Effector memory CD4-positive, alpha-beta T cell (primary cell): ENCODE measurements at regions not wholly inside any gene's neighbourhood (a gene's known extent, or its start where the extent isn't known, plus 50 kb on each side); places are given as distances from the start of the nearest gene placed in this dataset.

Experiments used
- DNase-seq, 3 donors: peaks; one replicate each; pipeline ENCODE4 v3.0.0-alpha.2; 2020
- H3K27ac ChIP-seq: 2 replicates; pipeline ENCODE4 v1.7.0; 2013; ENCODE audit warnings: mild to moderate bottlenecking, low read length, moderate library complexity; ENCODE audit not compliant: insufficient read depth, poor library complexity, severe bottlenecking
- H3K27me3 ChIP-seq: replicated peaks from 2 replicates; pipeline ENCODE4 v1.7.0; 2013; ENCODE audit warnings: mild to moderate bottlenecking, low read length; ENCODE audit not compliant: insufficient read depth, control insufficient read depth, poor library complexity, severe bottlenecking
- H3K36me3 ChIP-seq: 2 replicates; pipeline ENCODE4 v1.7.0; 2013; ENCODE audit warnings: mild to moderate bottlenecking, low read length, moderate library complexity; ENCODE audit not compliant: control insufficient read depth, insufficient read depth
- H3K4me1 ChIP-seq: 2 replicates; pipeline ENCODE4 v1.7.0; 2013; ENCODE audit warnings: low read length, mild to moderate bottlenecking; ENCODE audit not compliant: control insufficient read depth, insufficient read depth, poor library complexity, severe bottlenecking
- H3K4me3 ChIP-seq: 2 replicates; pipeline ENCODE4 v1.7.0; 2013; ENCODE audit warnings: low read length, low read depth, mild to moderate bottlenecking; ENCODE audit not compliant: insufficient read depth, poor library complexity, severe bottlenecking
- H3K9me3 ChIP-seq: 2 replicates; pipeline ENCODE4 v1.7.0; 2013; ENCODE audit warnings: mild to moderate bottlenecking, low read length, moderate library complexity; ENCODE audit not compliant: control insufficient read depth

DNA sequence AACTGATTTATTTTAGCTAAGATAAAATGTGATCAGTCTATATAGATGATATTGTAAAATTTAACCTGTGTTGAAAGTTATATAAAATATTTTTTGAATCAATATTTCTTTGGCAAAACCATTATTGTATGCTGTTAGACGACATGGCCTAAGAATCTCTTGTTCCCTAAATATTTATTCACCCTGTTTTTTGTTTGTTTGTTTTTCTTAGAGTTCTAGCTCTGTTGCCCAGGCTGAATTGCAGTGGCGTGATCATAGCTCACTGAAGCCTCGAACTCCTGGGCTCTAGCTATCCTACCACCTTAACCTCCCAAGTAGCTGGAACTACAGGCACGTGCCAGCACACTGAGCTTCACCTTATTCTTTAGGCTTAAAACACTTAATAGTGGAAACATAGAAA is 410.7 kb downstream of the ARL4A start:
- Histone ChIP-seq H3K27me3 (no peaks in the 10 kb centered on the region), H3K36me3 (no peaks in the 10 kb centered on the region), H3K9me3 (no peaks in the 10 kb centered on the region), H3K4me1 (no peaks in the 10 kb centered on the region), H3K27ac (no peak overlapping the region), H3K4me3 (no peak overlapping the region)
- DNase-seq, result no peak

DNA sequence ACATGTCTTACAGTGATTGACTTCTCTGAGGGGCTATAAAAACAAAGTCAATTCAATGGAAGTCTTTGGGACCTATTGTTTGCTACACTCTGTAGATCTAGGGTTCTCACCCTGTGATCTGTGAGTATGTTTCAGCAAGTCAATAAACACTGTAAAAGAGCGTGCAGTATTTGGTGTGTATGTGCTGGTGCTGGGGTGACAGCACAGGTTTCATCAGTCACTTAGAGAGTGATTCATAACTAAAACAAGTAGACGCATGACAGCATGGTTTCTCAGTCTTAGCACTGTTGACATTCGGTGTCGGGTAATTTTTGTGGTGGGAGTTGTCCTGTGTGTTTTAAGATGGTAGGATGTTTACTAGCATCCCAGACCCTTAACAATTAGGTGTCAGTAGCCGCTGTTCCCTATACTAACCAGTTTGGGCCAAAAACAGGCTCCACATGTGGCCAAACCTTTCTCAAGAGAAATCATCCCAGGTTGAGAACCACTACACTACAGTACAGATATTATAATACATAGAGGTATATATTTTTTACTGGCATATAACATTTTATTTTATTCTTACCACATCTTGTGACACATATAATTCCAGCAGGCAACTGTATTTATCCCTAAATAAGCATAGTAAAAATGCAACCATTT is 411.8 kb downstream of the ARL4A start:
- Histone ChIP-seq H3K4me1 (no peaks in the 10 kb centered on the region), H3K36me3 (no peaks in the 10 kb centered on the region), H3K27ac (no peak overlapping the region), H3K9me3 (no peaks in the 10 kb centered on the region), H3K4me3 (no peak overlapping the region), H3K27me3 (no peaks in the 10 kb centered on the region)
- DNase-seq, result no peak

DNA sequence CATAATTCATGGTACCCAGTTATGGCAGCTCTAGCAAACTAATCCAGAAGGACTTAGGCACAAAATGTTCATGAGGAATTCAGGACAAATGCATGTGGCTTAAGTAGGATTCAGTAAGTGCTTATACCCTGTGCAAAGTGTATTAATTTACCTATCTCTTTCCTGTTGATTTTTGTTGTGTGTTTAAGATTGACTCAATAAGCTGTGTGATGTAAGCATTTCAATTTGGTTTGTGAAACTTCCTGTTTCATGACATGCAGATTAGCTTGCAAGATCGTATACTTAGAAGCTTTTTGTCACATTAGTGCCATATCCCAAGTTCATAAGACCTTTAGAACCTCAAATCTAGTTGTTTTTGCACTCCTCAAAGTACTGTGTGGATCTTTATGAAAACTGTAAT is 416.7 kb downstream of the ARL4A start:
- Histone ChIP-seq H3K9me3 (no peaks in the 10 kb centered on the region), H3K27me3 (no peaks in the 10 kb centered on the region)
- DNase-seq, result no peak

DNA sequence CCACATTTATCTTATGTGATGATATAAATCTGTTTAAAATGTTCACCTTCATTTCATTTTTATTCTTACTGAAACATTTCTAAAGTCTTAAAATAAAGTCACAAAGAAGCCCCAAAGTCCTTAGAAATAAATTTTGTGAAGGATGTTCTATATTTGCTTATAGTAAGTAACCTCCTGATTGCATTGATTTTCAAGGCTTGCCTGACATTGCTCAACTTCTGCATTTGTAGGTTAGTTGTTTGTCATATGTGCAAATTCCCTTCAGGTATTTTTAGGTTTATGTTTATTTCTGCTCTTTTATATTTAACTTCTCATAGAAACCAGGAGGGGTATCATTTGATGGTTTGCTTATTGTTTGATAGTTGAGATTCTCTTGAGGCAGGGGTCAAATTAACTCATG is 417.8 kb downstream of the ARL4A start:
- no peaks in the 10 kb centered on the region for H3K36me3 ChIP-seq
- H3K27me3 ChIP-seq, result no peaks in the 10 kb centered on the region
- H3K27ac ChIP-seq, result no peak overlapping the region
- H3K9me3 ChIP-seq, result no peaks in the 10 kb centered on the region
- DNase-seq, result no peak
- no peak overlapping the region for H3K4me3 ChIP-seq
- H3K4me1 ChIP-seq, result no peaks in the 10 kb centered on the region

More for the DNA sequence above, 416.7 kb downstream of the ARL4A start:
- H3K36me3 ChIP-seq, result no peaks in the 10 kb centered on the region
- no peak overlapping the region for H3K27ac ChIP-seq
- no peaks in the 10 kb centered on the region for H3K4me1 ChIP-seq
- no peak overlapping the region for H3K4me3 ChIP-seq

DNA sequence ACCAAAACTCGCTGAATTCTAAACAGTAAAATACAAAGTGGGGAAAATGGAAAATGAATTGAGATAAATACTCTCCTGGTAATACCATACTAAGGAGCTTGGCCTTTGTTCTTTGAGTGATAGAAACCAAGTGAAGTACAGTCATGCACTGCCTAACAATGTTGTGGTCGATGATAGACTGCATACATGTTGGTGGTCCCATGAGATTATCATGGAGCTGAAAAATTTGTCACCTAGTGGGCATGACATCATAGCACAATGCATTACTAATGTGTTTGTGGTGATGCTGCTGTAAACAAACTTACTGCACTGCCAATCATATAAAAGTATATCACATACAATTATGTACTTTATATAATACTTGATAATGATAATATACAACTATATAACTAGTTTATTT is 419.1 kb downstream of the ARL4A start:
- H3K9me3 ChIP-seq, result no peaks in the 10 kb centered on the region
- H3K27me3 ChIP-seq, result no peaks in the 10 kb centered on the region
- no peak overlapping the region for H3K4me3 ChIP-seq
- DNase-seq, result no peak
- H3K27ac ChIP-seq, result no peak overlapping the region
- H3K4me1 ChIP-seq, result no peaks in the 10 kb centered on the region
- H3K36me3 ChIP-seq, result no peaks in the 10 kb centered on the region

DNA sequence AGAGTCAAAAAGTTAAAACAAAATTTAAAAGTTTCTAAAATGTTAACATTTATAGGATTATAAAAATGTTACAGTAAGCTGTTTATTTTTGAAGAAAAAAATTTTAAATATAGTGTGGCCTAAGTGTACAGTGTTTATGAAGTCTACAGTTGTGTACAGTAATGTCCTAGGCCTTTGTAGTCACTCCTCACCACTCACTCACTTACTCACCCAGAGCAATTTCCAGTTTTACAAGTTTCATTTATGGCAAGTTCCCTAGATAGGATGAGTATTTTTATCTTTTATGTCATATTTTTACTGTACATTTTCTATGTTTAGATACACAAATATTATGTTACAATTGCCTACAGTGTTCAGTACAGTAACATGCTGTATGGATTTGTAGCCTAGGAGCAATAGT is 419.9 kb downstream of the ARL4A start:
- Histone ChIP-seq H3K27ac (no peak overlapping the region), H3K4me1 (no peaks in the 10 kb centered on the region), H3K27me3 (no peaks in the 10 kb centered on the region), H3K4me3 (no peak overlapping the region), H3K9me3 (no peaks in the 10 kb centered on the region), H3K36me3 (no peaks in the 10 kb centered on the region)
- no peak for DNase-seq

DNA sequence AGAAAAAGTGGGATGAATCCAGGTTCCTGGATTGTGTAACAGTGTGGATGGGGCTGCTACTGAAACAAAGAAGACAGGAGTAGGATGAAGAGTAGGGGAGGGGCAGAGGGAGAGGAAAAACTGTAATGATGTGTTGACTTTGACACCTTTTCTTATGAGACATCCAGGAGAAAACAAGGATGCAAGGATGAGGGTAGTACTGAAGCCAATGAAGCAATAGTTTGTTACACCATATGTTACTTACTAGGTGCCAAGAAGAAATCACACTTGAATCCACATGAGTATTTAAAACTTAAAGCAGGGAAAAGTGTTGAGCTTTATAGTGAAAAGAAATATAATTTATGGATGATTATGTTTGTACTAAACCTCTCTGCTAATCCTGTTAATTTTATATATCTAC is 420.6 kb downstream of the ARL4A start:
- Histone ChIP-seq H3K27ac (no peak overlapping the region), H3K4me1 (no peaks in the 10 kb centered on the region), H3K9me3 (no peaks in the 10 kb centered on the region), H3K27me3 (no peaks in the 10 kb centered on the region), H3K36me3 (no peaks in the 10 kb centered on the region), H3K4me3 (no peak overlapping the region)
- DNase-seq, result no peak

DNA sequence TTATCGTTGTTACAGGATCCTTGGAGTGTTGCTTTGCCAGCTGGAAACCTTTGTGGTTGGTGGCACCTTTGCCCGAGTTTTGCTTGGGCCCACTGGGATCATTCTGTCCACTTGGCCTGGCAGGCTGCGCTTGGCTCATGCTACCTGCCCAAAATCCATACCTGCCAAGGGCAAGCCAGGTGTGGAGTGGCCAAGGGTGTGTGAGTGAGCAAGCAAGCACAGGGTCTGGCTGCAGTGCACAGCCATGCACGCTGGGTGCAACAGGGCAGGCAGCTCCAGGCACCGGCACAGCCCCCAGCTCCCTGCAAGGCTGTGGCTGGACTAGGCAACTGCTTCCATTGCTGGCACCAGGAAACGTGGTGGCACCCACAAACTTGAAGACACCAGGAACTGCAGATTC is 421.8 kb downstream of the ARL4A start:
- no peaks in the 10 kb centered on the region for H3K27me3 ChIP-seq
- no peaks in the 10 kb centered on the region for H3K4me1 ChIP-seq
- H3K27ac ChIP-seq, result no peak overlapping the region
- no peaks in the 10 kb centered on the region for H3K9me3 ChIP-seq
- no peak overlapping the region for H3K4me3 ChIP-seq
- no peak for DNase-seq
- H3K36me3 ChIP-seq, result no peaks in the 10 kb centered on the region

DNA sequence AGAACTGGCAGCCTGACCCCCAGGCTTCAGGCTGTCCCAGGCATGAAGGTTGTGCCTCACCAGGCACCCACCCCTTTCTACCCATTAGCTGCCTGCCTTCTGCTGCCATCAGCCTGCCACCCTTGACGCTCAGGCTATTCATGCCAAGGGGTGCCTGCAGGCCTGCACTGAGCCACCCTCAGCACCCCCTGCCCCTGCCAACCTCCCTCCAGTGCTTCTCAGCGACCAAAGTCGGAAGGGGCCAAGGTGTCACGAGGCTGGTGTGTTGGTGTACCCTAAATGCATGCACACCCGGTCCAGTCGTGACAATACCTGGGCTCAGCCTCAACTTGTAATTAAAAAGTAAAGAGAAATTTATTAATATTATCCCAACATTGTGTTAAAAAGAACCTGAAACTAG is 422.7 kb downstream of the ARL4A start:
- no peak overlapping the region for H3K27ac ChIP-seq
- no peaks in the 10 kb centered on the region for H3K9me3 ChIP-seq
- H3K4me1 ChIP-seq, result no peaks in the 10 kb centered on the region
- H3K36me3 ChIP-seq, result no peaks in the 10 kb centered on the region
- DNase-seq, result no peak
- H3K27me3 ChIP-seq, result no peaks in the 10 kb centered on the region
- H3K4me3 ChIP-seq, result no peak overlapping the region

DNA sequence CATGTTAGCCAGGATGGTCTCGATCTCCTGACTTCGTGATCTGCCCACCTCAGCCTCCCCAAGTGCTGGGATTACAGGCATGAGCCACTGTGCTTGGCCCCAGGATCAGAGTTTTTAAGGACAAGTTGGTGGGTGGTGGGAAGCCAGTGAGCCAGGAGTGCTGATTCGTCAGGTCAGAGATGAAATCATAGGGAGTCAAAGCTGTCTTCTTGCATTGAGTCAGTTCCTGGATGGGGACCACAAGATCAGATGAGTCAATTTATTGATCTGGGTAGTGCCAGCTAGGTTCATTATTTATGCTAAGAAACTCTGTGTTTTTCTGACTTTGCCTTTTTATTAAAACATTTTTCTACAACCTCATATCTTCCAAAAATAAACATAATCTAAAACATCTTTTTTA is 423.8 kb downstream of the ARL4A start:
- H3K27ac ChIP-seq, result no peak overlapping the region
- H3K36me3 ChIP-seq, result no peaks in the 10 kb centered on the region
- H3K27me3 ChIP-seq, result no peaks in the 10 kb centered on the region
- no peaks in the 10 kb centered on the region for H3K9me3 ChIP-seq
- no peak overlapping the region for H3K4me3 ChIP-seq
- no peaks in the 10 kb centered on the region for H3K4me1 ChIP-seq
- DNase-seq, result no peak
